ENCODE measurements at regions not wholly inside any gene's neighbourhood (a gene's known extent, or its start where the extent isn't known, plus 50 kb on each side); places are given as distances from the start of the nearest gene placed in this dataset.
"Not testable (repeated sequence)": the region's sequence is repeated elsewhere in the genome, so short reads cannot be mapped to it uniquely, and the experiment has no call there.

DNA sequence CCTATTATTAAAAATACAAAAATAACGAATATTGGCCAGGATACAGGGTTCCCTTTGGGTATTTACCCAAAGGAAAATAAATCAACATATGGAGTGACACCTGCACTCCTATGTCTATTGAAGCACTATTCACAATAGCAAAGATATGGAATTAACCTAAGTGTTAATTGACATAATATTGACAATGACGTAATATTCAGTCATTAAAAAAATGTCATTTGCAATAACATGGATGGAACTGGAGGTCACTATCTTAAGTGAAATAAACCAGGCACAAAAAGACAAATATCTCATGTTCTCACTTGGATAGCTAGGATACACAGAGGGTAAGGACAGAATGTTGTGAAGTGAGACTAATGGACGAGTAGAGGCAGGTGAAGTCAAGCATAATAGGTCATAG, 326.3 kb upstream of the PTGER4 start:
- TF ChIP-seq CTCF (IDR thresholded peaks at IDR 0.05) (no peak), POLR2A (IDR thresholded peaks at IDR 0.05) (no peak)

DNA sequence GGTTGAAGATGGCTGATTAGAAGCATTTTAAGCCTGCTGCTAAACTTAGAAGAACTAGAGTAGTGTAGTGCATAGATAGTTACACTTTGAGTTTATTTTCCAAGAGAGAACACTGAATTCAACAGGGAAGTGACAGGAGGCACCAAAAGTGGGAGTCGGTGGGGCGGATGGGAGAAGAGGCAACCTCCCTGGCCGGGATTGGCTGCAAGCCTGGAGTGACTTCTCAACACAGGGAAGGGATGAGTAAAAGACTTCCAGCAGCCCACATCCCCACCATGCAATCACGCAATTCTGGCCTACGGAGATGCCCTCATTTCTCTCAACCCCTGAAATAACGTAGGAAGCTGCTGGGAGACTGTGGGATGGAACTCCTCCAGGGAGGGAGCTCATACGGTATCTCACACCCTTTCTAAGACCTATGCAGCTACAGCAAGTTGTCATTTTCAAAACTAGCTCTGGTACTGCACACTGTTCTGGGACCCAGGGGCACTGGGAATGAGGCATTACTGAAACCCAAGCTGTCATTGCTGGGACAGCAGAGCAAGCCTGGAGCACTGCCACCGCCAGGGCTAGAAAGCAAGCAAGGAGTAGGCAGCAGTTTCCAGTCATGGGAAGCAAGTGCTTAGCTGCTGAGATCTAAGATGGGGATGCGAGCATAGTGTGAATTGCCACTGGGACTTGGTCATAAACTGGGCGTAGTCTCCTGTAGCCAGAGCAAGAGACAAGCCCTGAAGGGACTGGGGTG, 331.6 kb upstream of the PTGER4 start:
- intact Hi-C loops (cut with DNase I; ENCODE audit: low total_unique reads): no loop called here
- 88 to 94% methylated on average over 10 of the region's 10 CpGs for WGBS, 2 donors
- H3K4me3 ChIP-seq (ENCODE audit: low read depth, poor library complexity, severe bottlenecking): no peak overlapping the region
- TF ChIP-seq POLR2A (IDR thresholded peaks at IDR 0.05) (no peak), CTCF (IDR thresholded peaks at IDR 0.05) (no peak)
- no peak for DNase-seq (ENCODE audit: low spot score in 2 of 2)

More for the DNA sequence above, 326.3 kb upstream of the PTGER4 start:
- no peak overlapping the region for H3K4me3 ChIP-seq (ENCODE audit: low read depth, poor library complexity, severe bottlenecking)
- intact Hi-C loops (cut with DNase I; ENCODE audit: low total_unique reads): no loop called here
- DNase-seq (ENCODE audit: low spot score in 2 of 2): no peak
- WGBS, 2 donors: 63 to 76% methylated on average over 3 of the region's 3 CpGs

DNA sequence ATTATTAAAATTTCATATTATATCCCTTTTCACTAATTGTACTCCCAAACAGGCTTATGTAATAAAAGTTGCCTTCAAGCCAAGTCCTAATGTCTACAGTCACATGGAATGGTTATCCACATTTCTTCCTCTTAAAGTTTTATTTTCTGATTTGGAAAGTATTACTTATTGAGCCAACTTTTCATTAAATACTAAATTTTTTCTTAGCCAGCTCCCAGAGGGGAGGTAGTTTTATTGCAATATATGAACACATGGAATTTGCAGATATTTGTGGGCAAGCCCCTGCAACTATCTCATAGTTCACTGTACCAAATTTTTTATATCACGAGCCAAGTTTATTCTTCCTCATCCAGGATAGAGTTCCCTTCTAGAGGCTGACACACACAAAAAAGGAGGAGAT, 332.8 kb upstream of the PTGER4 start:
- H3K4me3 ChIP-seq (ENCODE audit: low read depth, poor library complexity, severe bottlenecking): no peak overlapping the region
- no peak for DNase-seq (ENCODE audit: low spot score in 2 of 2)
- intact Hi-C loops (cut with DNase I; ENCODE audit: low total_unique reads): no loop called here
- TF ChIP-seq POLR2A (IDR thresholded peaks at IDR 0.05): no peak
- 37 to 59% methylated on average over 1 of the region's 1 CpG for WGBS, 2 donors

GRCh38 chr5:40338434-40338833, 341.3 kb upstream of the PTGER4 start:
- intact Hi-C loops (cut with DNase I; ENCODE audit: low total_unique reads); DNase-seq (ENCODE audit: low spot score in 2 of 2); H3K4me3 ChIP-seq (ENCODE audit: low read depth, poor library complexity, severe bottlenecking): not testable (repeated sequence)
- 95% methylated on average over 3 of the region's 3 CpGs for WGBS, 2 donors

DNA sequence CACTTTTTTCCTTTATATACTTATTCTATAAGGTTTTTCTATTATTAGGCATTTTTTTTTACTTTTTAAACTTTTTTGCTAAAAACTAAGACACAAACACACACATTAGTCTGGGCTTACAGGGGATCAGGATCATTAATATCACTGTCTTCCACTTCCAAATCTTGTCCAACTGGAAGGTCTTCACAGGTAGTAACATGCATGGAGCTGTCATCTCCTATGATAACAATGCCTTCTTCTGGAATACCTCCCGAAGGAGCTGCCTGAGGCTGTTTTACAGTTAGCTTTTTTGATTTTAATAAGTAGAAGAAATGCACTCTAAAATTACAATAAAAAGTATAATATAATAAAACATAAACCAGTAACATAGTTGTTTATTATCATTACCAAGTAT, 345.5 kb upstream of the PTGER4 start:
- 47 to 60% methylated on average over 1 of the region's 1 CpG for WGBS, 2 donors
- H3K4me3 ChIP-seq (ENCODE audit: low read depth, poor library complexity, severe bottlenecking): no peak overlapping the region
- no peak for TF ChIP-seq CTCF (IDR thresholded peaks at IDR 0.05)
- no peak for TF ChIP-seq POLR2A (IDR thresholded peaks at IDR 0.05)
- DNase-seq (ENCODE audit: low spot score in 2 of 2): no peak
- intact Hi-C loops (cut with DNase I; ENCODE audit: low total_unique reads): no loop called here

GRCh38 chr5:40333459-40334241, 346.1 kb upstream of the PTGER4 start:
- intact Hi-C loops (cut with DNase I; ENCODE audit: low total_unique reads): no loop called here
- WGBS, 2 donors: 70 to 75% methylated on average over 4 of the region's 4 CpGs
- no peak for DNase-seq (ENCODE audit: low spot score in 2 of 2)
- no peak for TF ChIP-seq CTCF (IDR thresholded peaks at IDR 0.05)
- no peak for TF ChIP-seq POLR2A (IDR thresholded peaks at IDR 0.05)
- H3K4me3 ChIP-seq (ENCODE audit: low read depth, poor library complexity, severe bottlenecking): no peak overlapping the region
